Left forelimb (tissue), 1 donor: ENCODE measurements at regions not wholly inside any gene's neighbourhood (a gene's known extent, or its start where the extent isn't known, plus 50 kb on each side); places are given as distances from the start of the nearest gene placed in this dataset.
"Not testable (repeated sequence)": the region's sequence is repeated elsewhere in the genome, so short reads cannot be mapped to it uniquely, and the experiment has no call there.

Experiments
- DNase-seq: peaks from one replicate; pipeline ENCODE4 v3.0.0-alpha.2; 2018; ENCODE audit warnings: low spot score

DNA sequence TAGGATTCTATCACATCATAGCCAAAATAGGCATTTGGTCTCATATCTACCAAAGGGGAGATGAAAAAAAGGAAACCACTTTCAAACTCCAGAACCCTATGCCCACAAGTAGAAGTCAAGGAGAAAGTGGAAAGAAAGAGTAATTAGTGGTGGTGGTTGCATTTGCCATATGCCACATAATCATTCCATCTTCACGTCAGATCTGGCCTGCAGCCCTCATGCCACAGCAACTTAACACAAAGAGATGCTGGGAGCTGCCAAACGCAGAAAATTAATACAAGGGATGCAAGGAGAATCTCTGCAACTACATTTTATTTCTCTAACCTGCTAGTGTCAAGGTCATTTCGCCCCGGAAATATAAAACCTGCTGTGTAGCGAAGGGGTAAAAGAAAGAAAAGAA lies 148.6 kb upstream of the FOXN3 start:
- DNase-seq: no peak

DNA sequence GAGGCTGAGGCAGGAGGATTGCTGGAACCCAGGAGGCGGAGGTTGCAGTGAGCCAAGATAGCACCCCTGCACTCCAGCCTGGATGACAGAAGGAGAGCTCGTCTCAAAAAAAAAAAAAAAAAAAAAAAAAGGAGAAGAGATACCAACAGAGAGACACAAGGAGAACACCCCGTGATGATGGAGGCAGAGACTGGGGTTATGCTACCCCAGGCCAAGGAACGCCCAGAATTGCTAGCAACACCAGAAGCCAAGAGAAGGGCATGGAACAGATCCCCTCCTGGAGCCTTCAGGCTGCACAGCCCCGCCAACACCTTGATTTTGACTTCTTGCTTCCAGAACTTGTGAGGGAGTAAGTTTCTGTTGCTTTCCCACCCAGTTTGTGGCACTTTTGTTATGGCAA lies 148.0 kb upstream of the FOXN3 start:
- no peak for DNase-seq

DNA sequence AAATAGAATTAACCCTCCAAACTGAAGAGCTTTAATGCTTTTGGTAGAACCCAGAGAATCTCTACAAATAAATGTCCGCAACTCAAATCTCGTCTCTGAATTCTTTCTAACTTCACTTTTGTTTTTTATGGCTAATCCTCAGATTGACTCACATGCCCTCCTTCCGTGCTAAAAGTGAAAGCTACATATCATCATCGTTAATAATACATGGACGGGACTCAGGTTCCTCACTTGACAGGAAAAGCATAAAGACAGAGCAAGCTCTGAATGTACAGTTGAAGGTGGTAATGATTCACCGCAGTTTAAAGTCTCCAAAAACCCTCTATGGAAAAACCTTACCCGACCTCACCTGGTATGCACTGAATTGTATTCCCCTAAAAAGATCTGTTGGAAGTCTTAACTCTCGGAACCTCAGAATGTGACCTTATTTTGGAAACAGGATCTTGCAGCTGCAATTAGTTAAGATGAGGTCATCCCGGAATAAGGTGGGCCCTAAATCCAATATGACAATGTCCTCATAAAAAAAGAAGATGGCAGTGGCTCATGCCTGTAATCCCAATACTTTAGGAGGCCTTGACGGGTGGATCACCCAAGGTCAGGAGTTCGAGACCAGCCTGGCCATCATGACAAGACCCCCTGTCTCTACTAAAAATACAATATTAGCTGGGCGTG lies 147.4 kb upstream of the FOXN3 start:
- DNase-seq: no peak

DNA sequence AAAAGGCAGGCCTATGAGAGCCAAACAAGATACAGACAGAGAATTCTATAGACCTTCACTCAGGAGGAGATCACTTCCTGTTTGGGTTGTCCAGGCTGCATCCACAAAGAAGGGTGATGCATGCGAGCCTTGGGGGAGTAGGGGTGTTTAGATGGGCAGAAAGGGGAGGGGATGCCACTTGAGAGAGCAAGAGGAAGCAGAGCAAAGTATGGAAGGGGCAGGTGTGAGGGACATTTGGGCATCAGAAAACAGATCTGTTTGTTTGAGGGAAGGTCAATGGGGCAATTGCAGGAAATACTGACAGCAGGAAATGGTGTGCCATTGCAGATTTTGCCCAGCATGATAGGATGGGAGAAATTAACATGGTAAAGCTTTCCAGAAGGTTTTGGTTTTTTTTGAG lies 146.4 kb upstream of the FOXN3 start:
- no peak for DNase-seq

DNA sequence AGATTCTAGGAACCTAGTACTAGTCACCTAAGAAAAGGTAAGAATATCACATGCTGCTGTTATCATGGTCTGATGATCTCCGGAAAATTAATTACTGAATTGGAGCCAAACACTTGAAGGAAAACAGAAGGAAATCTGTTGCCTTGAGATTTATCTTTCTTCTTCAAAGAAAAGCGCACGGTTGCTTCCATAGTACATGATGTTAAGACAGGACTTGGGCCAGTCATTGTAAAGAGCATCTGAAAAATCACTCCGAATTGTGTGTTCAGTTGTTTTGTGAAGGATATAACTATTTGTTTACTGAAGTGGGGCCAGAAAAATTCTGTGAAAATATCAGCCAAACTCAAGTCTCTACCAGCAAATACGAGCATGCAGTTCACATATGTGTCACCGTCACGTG lies 134.9 kb upstream of the FOXN3 start:
- no peak for DNase-seq

DNA sequence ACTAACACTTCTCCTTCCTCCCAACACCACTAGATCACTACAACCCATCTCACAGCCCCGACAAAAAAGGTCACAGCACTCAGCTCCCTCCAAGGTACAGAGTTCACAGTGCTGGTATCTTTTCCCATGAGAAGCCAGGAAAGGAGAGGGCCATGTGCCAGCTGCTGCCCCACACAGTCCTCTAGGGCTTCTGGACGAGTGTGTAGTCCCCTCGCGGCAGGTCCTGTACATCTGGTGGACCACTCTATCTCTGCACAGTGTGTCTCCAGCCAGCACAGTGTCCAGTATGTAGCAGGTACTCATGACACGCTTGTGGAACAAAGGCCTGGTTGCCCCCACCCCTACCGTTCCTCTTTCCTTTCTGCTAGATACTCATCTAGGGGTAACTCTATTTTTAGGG lies 134.4 kb upstream of the FOXN3 start:
- DNase-seq: no peak

DNA sequence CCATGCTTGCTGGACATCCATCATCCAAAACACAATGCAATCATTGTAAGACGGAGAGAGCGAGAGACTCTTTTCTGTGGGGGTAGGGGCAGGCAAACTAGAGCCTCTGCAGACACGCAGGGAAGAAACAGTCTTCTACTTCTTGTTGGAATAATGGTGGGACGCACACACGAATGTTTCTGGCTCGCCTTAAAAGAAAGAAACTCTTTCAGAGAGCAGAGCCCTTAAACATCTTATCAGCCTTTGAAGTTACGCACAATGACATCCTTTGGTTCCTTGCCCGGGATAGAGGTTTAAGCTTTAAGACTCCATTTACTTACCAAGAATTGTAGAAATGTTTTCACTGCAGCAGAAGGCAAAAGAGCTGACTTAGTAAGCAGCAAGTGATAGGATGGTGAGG lies 133.8 kb upstream of the FOXN3 start:
- DNase-seq: no peak

DNA sequence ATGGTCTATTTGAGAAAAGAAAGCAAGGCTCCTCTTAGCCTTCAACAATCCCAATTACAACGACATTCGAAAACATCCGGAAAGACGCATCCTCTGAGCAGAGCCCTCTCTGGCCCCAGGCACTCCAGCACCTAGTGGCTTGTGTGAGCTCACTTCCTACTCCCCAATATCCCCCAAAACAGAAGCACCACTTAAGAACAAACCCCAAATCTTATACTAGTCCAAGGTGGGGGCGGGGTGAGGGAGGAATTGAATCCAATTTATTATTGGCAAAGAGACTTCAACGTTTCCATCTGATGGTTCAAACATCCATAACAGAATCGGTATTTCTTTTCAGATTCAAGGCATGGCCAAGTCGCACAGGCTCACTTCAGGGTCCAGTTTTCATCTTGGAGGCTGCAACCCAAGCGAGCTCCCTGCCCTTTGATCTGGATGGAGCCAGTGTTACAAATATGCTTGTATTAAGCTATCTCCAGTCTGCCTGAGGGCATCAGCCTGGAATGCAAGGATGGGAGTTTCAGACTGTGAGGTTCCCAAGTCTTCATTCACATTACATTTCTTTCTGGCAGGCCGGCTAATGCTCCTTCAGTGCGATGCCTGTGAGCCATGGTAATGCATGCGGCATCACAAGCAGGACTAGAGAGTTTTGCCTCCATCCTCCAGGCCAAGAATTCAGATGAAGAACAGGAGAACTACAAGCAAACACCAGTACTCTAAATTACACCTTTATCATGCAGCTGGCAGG lies 132.5 kb upstream of the FOXN3 start:
- DNase-seq: no peak

DNA sequence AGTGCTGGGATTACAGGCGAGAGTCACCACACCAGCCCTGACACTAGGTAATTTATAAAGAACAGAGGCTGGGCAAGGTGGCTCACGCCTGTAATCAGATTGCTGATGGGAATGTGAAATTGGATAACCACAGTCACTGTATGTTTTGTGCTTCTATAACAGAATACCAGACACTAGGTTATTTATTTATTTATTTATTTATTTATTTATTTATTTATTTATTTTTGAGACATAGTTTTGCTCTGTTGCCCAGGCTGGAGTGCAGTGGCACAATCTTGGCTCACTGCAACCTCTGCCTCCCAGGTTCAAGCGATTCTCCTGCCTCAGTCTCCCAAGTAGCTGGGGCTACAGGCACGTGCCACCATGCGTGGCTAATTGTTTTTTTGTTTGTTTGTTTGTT lies 130.0 kb upstream of the FOXN3 start:
- DNase-seq: not testable (repeated sequence)

DNA sequence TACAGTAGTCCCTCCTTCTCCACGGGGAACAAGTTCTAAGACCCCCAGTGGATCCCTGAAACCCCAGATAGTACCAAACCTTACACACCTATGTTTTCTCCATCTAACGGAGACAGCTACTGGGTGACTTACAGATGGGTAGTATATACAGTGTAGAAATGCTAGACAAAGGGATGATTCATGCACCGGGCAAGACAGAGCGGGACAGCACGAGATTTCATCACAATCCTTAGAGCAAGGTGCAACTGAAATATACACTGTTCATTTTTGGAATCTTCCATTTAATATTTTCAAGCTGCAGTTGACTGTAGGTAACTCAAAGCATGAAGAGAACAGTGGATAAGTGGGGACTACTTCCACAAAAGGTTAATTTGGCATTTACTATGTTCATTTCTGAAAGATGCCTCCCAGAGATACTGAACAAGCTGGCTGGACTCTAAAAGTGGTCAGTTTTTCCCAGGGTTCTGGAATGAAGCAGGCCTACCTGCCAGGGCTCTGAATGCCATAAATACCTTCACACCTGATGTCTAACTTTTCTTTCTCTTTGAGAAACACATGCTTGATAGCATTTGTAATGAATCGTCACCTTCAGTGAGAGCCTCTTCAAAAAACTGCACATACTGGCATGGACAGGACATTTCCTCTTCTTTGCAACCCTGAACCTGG lies 127.7 kb upstream of the FOXN3 start:
- no peak for DNase-seq

DNA sequence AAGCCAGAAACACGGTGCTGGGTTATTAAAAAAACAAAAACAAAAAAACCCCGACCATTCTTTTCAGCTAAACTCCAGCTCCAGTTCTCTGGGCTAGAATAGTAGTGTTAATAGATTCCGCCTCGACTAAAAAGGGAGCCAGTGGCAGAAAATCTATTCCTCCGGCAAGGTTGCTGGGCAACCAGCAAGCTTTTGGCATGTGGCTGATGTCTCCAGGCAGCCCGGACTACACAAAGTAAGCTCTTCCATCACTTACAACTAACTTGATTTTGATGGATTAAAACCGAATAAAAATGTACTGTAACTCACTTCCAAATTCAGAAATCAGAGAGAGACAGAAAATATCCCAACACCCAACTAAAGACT lies 126.4 kb upstream of the FOXN3 start:
- no peak for DNase-seq

DNA sequence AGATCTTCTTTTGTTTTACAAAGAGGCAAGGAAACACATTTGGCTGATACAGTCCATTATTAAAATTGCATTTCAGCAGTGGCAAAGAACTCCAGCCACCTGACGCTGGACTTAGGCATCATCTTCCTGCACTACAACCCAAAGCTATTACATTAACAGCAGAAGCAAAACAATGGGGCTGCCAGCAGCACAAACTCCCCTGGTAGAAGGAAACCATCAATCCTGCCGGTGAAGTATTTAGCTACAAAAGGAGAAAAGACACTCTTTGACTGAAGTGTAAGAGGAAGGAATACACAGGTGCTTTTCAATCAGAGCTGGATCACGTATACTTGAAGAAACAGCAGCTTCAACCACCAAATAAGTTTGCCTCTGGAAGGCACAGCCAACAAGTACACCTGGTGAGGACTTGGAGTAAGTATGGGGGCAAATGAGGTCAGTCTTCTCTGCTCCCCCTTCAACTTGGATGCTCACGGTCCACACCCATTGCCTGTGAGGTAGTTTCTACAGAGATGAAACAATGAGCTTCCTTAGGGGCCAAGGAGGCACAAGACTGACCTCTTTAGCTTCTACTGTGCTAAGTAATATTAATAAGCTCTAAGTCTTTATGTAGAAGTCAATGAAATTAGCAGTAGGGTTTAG lies 125.9 kb upstream of the FOXN3 start:
- DNase-seq: no peak

DNA sequence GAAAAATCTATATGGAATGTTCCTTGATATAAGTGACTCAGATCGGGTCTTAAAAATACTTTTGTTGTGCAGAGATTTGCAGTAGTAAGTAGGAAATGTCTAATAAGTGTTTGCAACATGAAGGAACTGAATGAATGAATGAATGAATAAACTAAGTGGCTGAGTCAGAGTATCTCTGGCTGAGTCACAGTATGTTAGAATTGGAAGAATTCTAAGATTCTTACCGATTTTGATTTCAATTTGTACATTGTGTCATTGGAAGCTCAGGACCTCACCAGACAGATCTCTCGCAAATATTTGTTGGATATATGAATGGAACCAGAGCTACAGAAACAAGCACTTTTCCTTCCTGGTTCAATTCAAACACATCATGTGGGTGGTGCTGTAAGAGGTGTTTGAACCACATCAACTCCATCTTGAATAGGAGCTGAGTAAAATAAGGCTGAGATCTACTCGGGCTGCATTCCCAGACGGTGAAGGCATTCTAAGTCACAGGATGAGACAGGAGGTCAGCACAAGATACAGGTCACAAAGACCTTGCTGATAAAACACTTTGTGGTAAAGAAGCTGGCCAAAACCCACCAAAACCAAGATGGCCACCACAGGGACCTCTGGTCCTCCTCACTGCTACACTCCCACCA lies 123.9 kb upstream of the FOXN3 start:
- DNase-seq: no peak

DNA sequence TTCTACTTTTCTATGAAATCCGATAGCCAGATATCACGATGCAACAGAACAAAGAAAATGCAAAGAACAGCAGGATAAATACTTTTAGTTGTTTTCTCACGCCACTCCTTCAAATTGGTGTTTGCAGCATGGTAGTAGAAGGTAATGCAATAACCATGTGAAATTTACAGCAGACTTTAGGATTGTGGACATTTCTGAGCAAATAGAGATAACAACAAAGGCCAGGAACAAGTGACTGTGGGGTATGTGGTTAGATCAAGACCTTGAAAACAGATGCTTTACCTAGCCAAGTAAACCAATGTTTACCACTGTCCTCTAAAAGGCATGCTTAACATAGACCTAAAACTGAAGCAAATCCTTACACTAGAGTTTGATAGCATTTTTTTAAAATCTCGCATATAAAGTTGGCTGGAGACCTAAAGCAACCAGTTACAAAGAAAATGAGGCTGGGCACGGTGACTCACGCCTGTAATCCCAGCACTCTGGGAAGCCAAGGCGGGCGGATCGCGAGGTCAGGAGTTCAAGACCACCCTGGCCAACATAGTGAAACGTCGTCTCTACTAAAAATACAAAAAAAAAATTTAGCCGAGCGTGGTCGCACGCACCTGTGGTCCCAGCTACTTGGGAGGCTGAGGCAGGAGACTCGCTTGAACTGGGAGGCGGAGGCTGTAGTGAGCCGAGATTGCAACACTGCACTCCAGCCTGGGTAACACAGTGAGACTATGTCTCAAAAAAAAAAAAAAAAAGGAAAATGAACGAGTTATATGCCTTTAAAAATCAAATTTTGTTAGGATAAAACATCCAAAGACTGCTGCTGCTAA lies 123.2 kb upstream of the FOXN3 start:
- no peak for DNase-seq

DNA sequence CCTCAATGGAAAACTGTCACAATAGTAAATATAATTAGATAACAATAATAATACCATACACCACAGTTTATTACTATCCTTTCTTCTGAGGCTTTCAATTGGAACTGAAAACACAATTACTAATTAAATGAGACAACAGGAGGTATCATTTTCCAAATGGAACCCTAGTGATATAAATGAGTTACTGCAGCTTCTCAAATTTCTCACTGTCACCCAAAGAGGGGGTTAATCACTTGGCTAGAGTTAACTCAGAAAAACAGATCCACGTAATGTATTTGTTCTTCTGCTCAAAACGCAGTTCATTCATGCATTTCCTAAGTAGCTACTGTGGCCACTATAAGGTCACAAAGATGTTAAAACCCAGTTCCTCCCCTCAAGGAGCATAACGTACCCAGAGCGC lies 120.9 kb upstream of the FOXN3 start:
- no peak for DNase-seq

DNA sequence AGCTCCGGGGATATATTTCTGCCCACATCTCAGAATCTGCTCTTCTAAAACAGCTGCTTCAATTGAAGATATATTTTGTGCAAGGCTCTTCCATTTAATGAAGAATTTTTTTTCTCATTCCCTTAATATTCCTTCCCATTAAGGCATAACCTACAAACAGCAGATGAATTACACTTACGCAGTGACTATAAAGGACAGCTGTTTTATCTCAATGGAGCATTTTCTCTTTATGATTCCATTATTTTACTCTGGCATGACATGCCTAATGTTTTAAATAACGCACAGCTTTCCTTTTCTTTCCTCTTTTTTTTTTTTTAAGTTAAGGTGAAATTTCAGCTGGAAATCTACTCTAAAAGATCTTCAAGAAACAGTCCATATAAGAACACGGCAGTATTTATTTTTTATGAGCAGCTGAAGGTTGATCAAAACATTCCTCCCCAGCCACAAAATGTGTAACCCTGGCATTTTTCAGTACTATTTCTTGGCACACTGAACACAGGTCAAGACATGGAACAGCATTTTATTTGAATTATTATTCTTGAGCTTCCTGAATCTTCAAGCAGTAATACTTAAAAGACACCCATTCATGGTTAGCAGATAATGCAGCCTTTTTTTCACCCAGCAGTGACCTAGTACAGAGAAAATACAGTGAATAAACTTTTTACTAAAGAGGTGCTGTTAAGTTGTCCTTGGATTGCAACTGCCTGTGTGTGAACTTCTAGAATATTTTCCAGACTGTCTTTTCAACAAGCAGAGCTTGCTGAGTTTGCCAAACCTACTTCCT lies 118.1 kb upstream of the FOXN3 start:
- DNase-seq: no peak

DNA sequence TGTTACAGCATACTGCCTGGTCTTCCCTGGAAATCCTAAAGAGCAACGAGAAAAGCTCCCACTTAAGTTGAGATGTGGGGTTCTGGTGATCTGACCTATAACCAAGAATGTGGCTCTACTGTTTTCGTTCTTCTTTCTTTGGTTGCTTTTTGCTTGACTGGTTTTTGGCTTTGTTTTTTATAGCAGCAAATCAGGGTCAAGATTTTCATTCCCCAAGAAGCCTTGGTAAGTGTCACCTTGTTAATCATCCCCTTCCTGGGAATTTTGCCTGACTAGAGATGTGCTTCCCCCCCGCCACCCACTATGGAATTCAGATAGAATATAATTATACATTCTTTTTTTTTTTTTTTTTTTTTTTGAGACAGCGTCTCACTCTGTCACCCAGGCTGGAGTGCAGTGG lies 116.7 kb upstream of the FOXN3 start:
- no peak for DNase-seq

DNA sequence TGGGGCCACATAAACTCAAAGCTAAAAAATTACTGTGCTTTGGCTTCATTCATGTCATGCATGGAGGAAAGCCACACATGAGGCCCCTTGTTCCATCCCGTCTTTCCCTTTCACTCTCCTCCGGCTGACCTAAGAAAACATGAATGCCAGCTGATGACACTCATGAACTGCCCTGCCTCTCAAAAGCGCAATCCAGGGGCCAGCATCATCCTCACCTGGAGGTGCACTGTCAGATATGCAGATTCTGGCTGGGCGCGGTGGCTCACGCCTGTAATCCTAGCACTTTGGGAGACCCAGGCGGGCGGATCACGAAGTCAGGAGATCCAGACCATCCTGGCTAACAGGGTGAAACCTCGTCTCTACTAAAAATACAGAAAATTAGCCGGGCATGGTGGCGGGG lies 116.1 kb upstream of the FOXN3 start:
- DNase-seq: no peak

DNA sequence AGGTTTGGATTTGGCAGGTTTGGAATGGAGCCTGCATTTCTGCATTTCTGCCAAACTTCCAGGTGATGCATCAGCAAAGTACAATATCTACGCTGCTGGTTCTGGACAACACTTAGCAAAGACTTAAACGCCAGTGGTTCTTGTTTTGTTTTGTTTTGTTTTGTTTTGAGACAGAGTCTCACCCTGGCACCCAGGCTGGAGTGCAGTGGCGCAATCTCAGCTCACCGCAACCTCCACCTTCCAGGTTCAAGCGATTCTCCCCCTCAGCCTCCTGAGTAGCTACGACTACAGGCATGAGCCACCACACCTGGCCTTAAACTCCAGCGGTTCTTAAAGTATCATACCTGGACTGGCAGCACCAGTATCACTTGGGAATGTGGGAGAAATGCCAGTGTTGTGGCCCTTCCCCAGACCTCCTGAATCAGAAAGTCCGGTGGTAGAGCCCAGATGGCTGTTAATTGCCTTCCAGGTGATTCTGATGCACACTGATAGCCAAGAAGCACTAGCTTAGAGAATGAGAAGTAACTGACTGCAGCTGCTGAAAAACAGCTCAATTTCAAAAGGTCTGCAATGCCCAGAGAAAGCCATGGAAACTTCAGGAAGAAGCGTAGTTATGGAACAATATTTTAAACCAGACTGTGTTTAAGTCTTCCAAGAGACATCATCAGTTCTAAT lies 114.8 kb upstream of the FOXN3 start:
- no peak for DNase-seq

DNA sequence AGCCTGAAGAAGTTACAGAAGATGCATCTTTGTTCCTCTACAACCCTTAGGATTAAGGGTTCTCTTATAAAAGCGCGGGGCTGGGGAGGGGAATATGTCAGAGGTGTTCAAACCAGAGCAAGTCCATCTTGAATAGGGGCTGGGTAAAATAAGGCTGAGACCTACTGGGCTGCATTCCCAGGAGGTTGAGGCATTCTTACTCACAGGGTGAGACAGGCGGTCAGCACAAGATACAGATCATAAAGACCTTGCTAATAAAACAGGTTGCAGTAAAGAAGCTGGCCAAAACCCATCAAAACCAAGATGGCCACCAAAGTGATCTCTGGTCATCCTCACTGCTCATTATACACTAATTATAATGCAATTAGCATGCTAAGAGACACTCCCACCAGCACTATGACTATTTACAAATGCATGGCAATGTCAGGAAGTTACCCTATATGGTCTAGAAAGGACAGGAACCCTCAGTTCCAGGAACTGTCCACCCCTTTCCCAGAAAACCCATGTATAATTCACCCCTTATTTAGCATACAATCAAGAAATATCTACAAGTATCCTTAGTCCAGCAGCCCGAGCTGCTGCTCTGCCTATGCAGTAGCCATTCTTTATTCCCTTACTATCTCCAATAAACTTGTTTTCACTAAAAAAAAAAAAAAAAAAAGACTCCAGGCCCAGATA lies 108.1 kb upstream of the FOXN3 start:
- DNase-seq: no peak
